DOHH2 (cell line): ENCODE measurements at regions not wholly inside any gene's neighbourhood (a gene's known extent, or its start where the extent isn't known, plus 50 kb on each side); places are given as distances from the start of the nearest gene placed in this dataset.

Source experiments
- EZH2phosphoT487 ChIP-seq: fragments of 200-600 bp; sonication (generic); IDR thresholded peaks from 2 replicates; pipeline ENCODE4 v1.6.1; 2017; ENCODE audit warnings: borderline replicate concordance, mild to moderate bottlenecking, antibody characterized with exemption, low read length, moderate library complexity, mixed read lengths
- TF ChIP-seq, protein P1 (sequence below): fragments of 200-600 bp; sonication (generic); IDR thresholded peaks from one replicate; pipeline ENCODE4 v1.5.1; 2014; ENCODE audit warnings: antibody characterized with exemption, mild to moderate bottlenecking, low read depth, low read length; ENCODE audit not compliant: poor library complexity, severe bottlenecking

- TF ChIP-seq, protein P1, sequence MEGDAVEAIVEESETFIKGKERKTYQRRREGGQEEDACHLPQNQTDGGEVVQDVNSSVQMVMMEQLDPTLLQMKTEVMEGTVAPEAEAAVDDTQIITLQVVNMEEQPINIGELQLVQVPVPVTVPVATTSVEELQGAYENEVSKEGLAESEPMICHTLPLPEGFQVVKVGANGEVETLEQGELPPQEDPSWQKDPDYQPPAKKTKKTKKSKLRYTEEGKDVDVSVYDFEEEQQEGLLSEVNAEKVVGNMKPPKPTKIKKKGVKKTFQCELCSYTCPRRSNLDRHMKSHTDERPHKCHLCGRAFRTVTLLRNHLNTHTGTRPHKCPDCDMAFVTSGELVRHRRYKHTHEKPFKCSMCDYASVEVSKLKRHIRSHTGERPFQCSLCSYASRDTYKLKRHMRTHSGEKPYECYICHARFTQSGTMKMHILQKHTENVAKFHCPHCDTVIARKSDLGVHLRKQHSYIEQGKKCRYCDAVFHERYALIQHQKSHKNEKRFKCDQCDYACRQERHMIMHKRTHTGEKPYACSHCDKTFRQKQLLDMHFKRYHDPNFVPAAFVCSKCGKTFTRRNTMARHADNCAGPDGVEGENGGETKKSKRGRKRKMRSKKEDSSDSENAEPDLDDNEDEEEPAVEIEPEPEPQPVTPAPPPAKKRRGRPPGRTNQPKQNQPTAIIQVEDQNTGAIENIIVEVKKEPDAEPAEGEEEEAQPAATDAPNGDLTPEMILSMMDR, result no peak
- no peak for TF ChIP-seq EZH2phosphoT487
Measured at GRCh38 chr2:58539973-58540372, 298.8 kb upstream of the FANCL start.
